ENCODE measurements at regions not wholly inside any gene's neighbourhood (a gene's known extent, or its start where the extent isn't known, plus 50 kb on each side); places are given as distances from the start of the nearest gene placed in this dataset.
"Not testable (repeated sequence)": the region's sequence is repeated elsewhere in the genome, so short reads cannot be mapped to it uniquely, and the experiment has no call there.

DNA sequence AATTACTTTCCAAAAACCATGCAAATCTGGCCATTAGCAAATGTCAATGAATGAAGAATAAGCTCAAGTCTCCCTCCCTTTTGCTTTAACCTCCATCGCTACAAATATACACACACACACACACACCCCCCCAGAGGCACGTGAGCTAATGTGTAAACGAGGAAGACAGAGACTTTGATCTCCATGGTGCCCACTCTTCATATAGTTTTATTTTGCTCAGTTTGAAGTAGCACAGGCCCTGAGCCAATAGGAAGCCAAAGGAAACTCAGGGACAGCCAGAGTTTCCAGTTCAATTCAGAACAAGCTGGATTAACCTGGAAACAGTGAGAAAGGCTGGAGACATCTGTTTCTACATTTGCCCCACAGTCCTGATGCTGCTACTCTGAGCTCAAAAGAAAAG is 248.4 kb upstream of the MEIS1 start:
- TF ChIP-seq, protein P1, sequence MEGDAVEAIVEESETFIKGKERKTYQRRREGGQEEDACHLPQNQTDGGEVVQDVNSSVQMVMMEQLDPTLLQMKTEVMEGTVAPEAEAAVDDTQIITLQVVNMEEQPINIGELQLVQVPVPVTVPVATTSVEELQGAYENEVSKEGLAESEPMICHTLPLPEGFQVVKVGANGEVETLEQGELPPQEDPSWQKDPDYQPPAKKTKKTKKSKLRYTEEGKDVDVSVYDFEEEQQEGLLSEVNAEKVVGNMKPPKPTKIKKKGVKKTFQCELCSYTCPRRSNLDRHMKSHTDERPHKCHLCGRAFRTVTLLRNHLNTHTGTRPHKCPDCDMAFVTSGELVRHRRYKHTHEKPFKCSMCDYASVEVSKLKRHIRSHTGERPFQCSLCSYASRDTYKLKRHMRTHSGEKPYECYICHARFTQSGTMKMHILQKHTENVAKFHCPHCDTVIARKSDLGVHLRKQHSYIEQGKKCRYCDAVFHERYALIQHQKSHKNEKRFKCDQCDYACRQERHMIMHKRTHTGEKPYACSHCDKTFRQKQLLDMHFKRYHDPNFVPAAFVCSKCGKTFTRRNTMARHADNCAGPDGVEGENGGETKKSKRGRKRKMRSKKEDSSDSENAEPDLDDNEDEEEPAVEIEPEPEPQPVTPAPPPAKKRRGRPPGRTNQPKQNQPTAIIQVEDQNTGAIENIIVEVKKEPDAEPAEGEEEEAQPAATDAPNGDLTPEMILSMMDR (IDR thresholded peaks at IDR 0.05; ENCODE audit: borderline replicate concordance, insufficient read depth, low read depth, low read length): no peak
- H3K4me3 ChIP-seq (ENCODE audit: low read depth, low read length): no peak overlapping the region

DNA sequence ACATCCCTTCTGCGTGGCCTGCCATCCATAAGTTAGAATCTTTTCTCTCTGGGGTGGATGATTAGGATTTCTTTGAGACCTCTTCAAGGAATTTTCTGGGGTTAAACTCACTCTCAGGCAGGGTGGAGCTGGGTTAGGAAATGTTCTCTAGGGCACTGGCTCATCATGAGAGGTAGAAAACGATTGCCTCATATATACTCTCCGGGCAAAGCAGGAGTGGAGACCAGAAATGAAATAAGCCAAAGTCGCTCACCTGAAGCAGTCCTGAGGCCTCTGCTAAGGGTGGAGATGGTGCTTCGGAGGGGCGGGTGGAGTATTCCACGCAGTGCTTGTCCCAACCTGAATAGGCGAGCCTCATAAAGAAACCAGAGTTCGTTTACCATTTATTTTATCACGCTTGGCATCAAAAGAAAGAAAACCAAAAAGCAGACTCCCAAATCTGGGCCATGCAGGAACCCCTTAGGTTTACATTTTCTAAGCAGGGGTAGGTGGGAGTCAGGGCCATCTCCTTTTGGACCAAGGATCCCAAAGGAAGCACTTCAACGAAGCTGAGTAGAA is 249.3 kb upstream of the MEIS1 start:
- H3K4me3 ChIP-seq (ENCODE audit: low read depth, low read length): no peak overlapping the region
- TF ChIP-seq, protein P1 (IDR thresholded peaks at IDR 0.05; ENCODE audit: borderline replicate concordance, insufficient read depth, low read depth, low read length): no peak

DNA sequence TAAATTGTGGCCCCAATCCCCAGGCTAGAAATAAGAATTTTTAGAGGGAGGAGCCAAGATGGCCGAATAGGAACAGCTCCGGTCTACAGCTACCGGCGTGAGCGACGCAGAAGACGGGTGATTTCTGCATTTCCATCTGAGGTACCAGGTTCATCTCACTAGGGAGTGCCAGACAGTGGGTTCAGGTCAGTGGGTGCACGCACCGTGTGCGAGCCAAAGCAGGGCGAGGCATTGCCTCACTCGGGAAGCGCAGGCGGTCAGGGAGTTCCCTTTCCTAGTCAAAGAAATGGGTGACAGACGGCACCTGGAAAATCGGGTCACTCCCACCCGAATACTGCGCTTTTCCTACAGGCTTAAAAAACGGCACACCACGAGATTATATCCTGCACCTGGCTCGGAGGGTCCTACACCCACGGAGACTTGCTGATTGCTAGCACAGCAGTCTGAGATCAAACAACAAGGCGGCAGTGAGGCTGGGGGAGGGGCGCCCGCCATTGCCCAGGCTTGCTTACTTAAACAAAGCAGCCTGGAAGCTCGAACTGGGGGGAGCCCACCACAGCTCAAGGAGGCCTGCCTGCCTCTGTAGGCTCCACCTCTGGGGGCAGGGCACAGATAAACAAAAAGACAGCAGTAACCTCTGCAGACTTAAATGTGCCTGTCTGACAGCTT is 257.7 kb upstream of the MEIS1 start:
- H3K4me3 ChIP-seq (ENCODE audit: low read depth, low read length): not testable (repeated sequence)

DNA sequence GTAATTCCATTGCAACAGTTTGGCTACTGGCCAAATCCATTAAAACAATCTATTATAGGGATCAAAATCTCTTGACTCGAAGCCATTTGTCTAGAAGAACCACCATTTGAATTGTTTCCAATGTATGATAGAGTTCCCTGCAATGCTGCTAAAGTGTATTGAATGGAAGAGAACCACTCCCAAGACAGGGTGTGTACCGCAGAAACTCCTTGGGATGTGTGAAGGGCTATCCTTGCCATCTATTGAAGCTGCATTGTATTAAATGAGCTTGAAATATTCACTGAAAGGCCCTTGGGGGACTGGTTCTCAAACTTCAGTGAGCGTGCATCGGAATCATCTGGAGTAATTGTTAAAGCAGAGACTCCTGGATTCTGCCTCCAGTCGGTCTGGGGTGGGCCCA is 260.4 kb upstream of the MEIS1 start:
- TF ChIP-seq, protein P1 (IDR thresholded peaks at IDR 0.05; ENCODE audit: borderline replicate concordance, insufficient read depth, low read depth, low read length): no peak
- no peak overlapping the region for H3K4me3 ChIP-seq (ENCODE audit: low read depth, low read length)

DNA sequence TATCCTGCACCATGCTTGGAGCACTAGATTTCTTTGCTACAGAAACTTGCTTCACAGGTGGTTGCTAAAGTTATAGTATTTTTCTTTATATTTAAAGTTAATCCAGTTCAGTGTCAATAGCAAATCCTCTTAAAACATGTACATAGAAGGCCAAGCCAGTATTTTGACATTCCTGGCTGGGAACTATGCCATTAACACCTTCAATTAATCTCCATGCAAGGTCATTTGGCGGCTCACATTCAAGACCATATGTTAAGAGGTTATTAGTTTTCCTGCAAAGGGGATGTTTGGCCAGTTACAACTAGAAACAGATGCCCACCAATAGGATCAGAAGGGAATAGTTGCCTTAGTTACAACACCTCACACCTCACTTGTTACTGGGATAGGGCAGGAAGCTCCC is 261.3 kb upstream of the MEIS1 start:
- H3K4me3 ChIP-seq (ENCODE audit: low read depth, low read length): no peak overlapping the region

DNA sequence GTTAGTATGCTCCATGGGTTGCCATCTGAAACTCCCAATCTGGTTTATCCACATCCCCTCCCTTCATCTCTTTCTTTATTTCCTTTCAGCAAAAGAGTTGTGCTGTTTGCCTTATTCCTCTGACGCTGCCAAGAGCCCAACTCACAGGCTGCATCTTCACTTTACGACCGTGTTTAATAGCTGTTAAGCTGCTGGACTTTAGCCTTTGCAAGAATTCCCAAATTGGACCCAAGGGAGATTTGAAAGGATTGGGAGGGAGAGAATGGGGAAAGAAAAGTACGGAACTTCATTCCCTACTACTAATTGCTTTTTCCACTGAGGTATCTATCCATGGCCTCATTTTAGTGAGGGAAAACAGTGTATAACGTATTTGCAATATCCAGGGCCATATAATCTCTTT is 263.4 kb upstream of the MEIS1 start:
- TF ChIP-seq, protein P1 (IDR thresholded peaks at IDR 0.05; ENCODE audit: borderline replicate concordance, insufficient read depth, low read depth, low read length): no peak
- H3K4me3 ChIP-seq (ENCODE audit: low read depth, low read length): no peak overlapping the region

More for the DNA sequence above, 261.3 kb upstream of the MEIS1 start:
- TF ChIP-seq, protein P1 (IDR thresholded peaks at IDR 0.05; ENCODE audit: borderline replicate concordance, insufficient read depth, low read depth, low read length): no peak

DNA sequence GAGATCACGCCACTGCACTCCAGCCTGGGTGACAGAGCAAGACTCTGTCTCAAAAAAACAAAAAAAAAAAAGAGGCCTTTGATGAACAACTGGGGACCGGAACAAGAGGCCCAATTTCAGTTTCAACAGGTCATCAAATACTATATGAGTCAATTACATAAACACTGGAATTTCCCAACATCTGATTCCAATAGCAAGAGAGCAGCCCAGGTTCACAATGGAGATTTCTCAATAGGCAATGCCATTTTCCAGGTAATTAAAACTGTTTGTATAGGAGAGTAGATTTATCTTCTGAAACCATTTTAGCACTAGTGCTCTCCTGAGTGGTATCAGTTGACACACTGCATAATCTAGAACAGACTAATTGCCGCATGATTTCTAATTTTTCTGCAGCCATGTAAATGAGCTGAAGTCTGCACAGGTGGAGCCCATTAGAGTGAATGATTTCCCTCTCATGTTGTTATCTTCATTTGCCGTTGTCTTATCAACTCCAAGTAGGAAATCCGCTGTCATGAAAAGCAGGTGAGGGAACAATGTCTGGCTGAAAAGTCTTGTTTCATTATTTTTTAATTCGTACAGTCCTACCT is 264.1 kb upstream of the MEIS1 start:
- TF ChIP-seq, protein P1 (IDR thresholded peaks at IDR 0.05; ENCODE audit: borderline replicate concordance, insufficient read depth, low read depth, low read length): no peak

More for the DNA sequence above, 264.1 kb upstream of the MEIS1 start:
- no peak overlapping the region for H3K4me3 ChIP-seq (ENCODE audit: low read depth, low read length)
